DND-41 (cell line): ENCODE measurements at regions not wholly inside any gene's neighbourhood (a gene's known extent, or its start where the extent isn't known, plus 50 kb on each side); places are given as distances from the start of the nearest gene placed in this dataset.

ENCODE experiments used
- CTCF ChIP-seq: IDR thresholded peaks from 2 replicates; pipeline ENCODE4 v1.5.1; 2012; ENCODE audit warnings: borderline replicate concordance, low read length, moderate library complexity, mild to moderate bottlenecking; ENCODE audit not compliant: poor library complexity, severe bottlenecking; ENCODE audit errors: extremely low read depth
- EZH2 ChIP-seq: IDR thresholded peaks from 3 replicates; pipeline ENCODE4 v1.6.1; 2012; ENCODE audit warnings: borderline replicate concordance, low read depth, mild to moderate bottlenecking, moderate library complexity, low read length, inconsistent platforms; ENCODE audit not compliant: severe bottlenecking

- TF ChIP-seq CTCF (no peak), EZH2 (no peak)
Observed at GRCh38 chr18:27249933-27250332, 64.8 kb upstream of the CHST9 start.
